GM23248 (cell line): ENCODE measurements at regions not wholly inside any gene's neighbourhood (a gene's known extent, or its start where the extent isn't known, plus 50 kb on each side); places are given as distances from the start of the nearest gene placed in this dataset.

Experiments
- DNase-seq: peaks from one replicate; pipeline ENCODE4 v3.0.0-alpha.2; 2015
- H2AFZ ChIP-seq: fragments of 200-600 bp; sonication (generic); 2 replicates; pipeline ENCODE4 v1.6.1; 2016; ENCODE audit warnings: antibody characterized with exemption
- H3F3A ChIP-seq: fragments of 200-600 bp; sonication (generic); 2 replicates; pipeline ENCODE4 v1.6.1; 2016; ENCODE audit warnings: mild to moderate bottlenecking, antibody characterized with exemption, mixed run types; ENCODE audit not compliant: insufficient read depth
- H3K27ac ChIP-seq: fragments of 200-600 bp; sonication (generic); 2 replicates; pipeline ENCODE4 v1.5.1; 2016; ENCODE audit warnings: mild to moderate bottlenecking
- H3K27me3 ChIP-seq: fragments of 200-600 bp; sonication (generic); replicated peaks from 2 replicates; pipeline ENCODE4 v1.6.1; 2016; ENCODE audit warnings: mild to moderate bottlenecking; ENCODE audit not compliant: insufficient read depth
- H3K36me3 ChIP-seq: fragments of 200-600 bp; sonication (generic); 2 replicates; pipeline ENCODE4 v1.6.1; 2016; ENCODE audit warnings: low read depth, mild to moderate bottlenecking
- H3K4me1 ChIP-seq: fragments of 200-600 bp; sonication (generic); 2 replicates; pipeline ENCODE4 v1.6.1; 2016; ENCODE audit warnings: mild to moderate bottlenecking; ENCODE audit not compliant: insufficient read depth
- H3K4me2 ChIP-seq: fragments of 200-600 bp; sonication (generic); one replicate; pipeline ENCODE4 v1.6.1; 2016; ENCODE audit warnings: mild to moderate bottlenecking; ENCODE audit not compliant: unreplicated experiment
- H3K4me3 ChIP-seq: fragments of 200-600 bp; sonication (generic); 2 replicates; pipeline ENCODE4 v1.5.1; 2016; ENCODE audit warnings: mild to moderate bottlenecking
- H3K79me2 ChIP-seq: fragments of 200-600 bp; sonication (generic); 2 replicates; pipeline ENCODE4 v1.6.1; 2016; ENCODE audit warnings: mild to moderate bottlenecking; ENCODE audit not compliant: insufficient read depth
- H3K9ac ChIP-seq: fragments of 200-600 bp; sonication (generic); 2 replicates; pipeline ENCODE4 v1.6.1; 2016; ENCODE audit warnings: mild to moderate bottlenecking
- H3K9me2 ChIP-seq: fragments of 200-600 bp; sonication (generic); 2 replicates; pipeline ENCODE4 v1.6.1; 2016; ENCODE audit warnings: mixed run types, mild to moderate bottlenecking, moderate library complexity; ENCODE audit not compliant: insufficient read depth
- H3K9me3 ChIP-seq: fragments of 200-600 bp; sonication (generic); one replicate; pipeline ENCODE4 v1.6.1; 2017; ENCODE audit warnings: low read depth
- H4K20me1 ChIP-seq: fragments of 200-600 bp; sonication (generic); 2 replicates; pipeline ENCODE4 v1.6.0; 2016; ENCODE audit not compliant: insufficient read depth
- EZH2 ChIP-seq: fragments of 200-600 bp; sonication (generic); IDR thresholded peaks from 2 replicates; pipeline ENCODE4 v1.6.1; 2018; ENCODE audit warnings: antibody characterized with exemption, mild to moderate bottlenecking; ENCODE audit not compliant: insufficient read depth, poor library complexity, severe bottlenecking
- EZH2phosphoT487 ChIP-seq: fragments of 200-600 bp; sonication (generic); IDR thresholded peaks from 2 replicates; pipeline ENCODE4 v1.6.1; 2018; ENCODE audit warnings: antibody characterized with exemption, moderate library complexity, mild to moderate bottlenecking, low read depth; ENCODE audit not compliant: insufficient read depth
- WGBS, 2 experiments: methylation state at CpG; one replicate each; pipeline ENCODE4 v1.1.6; 2015 to 2017; ENCODE audit warnings: low lambda C conversion rate in 2 of 2, low coverage in 1 of 2; ENCODE audit errors: missing lambda C conversion rate in 2 of 2; 5-methylcytosine and 5-hydroxymethylcytosine counted together
- in situ Hi-C: fragments of 300-500 bp; cut with MboI; formaldehyde crosslinking; loops from 2 replicates; pipeline ENCODE4 v1.15.0; 2020

DNA sequence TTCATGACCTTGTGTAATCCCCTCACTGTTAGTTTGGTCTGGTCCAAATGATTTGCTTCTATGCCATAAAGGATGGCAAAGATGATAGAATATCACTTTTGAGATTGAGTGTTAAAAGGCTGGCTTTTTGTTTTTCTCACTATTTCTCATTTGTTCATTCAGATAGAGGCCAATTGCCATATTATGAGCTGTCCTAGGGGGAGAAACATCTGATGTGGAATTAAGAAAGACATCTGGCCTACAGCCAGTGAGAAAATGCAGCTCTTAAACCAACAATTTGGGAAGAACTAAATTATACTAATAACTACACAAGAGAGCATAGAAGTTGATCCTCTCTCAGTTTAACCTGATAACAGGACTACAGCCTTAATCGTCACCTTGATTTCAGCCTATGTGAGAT, 1668.6 kb downstream of the GRIK2 start:
- H3K36me3 ChIP-seq = no peaks in the 10 kb centered on the region
- H3K79me2 ChIP-seq = no peaks in the 10 kb centered on the region
- TF ChIP-seq EZH2phosphoT487 (no peak), EZH2 (no peak)
- no peaks in the 10 kb centered on the region for H3K4me1 ChIP-seq
- 45 to 52% methylated on average over 1 of the region's 1 CpG for WGBS, 2 experiments
- no peaks in the 10 kb centered on the region for H3K27me3 ChIP-seq
- H3F3A ChIP-seq = no peaks in the 10 kb centered on the region
- H3K27ac ChIP-seq = no peak overlapping the region
- no peak overlapping the region for H3K4me3 ChIP-seq
- no peaks in the 10 kb centered on the region for H3K9me3 ChIP-seq
- H3K9ac ChIP-seq = no peak overlapping the region
- H4K20me1 ChIP-seq = no peaks in the 10 kb centered on the region
- H3K4me2 ChIP-seq = no peak overlapping the region
- H2AFZ ChIP-seq = no peak overlapping the region
- no peaks in the 10 kb centered on the region for H3K9me2 ChIP-seq
- DNase-seq = no peak
- in situ Hi-C loops = no loop called here

DNA sequence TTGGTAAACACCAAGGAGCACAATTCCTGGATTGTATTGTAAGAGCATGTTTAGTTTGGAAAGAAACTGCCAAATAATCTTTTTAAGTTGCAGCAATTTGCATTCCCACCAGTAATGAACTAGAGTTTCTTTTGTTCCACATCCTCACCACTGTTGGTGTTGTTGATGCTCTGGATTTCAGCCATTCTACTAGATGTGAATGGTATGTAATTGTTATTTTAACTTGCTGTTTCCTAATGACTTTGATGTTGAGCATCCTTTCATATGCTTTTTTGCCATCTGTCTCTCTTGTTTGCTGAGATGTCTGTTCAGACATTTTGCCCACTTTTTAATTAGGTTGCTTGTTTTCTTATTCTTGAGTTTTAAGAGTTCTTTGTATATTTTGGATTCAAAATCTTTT, 1654.1 kb downstream of the GRIK2 start:
- Histone ChIP-seq H3F3A (no peaks in the 10 kb centered on the region), H3K27me3 (no peaks in the 10 kb centered on the region), H2AFZ (no peak overlapping the region), H3K9me2 (peaks cover 4% of the 10 kb centered on the region; the same call in 1 of the 2 replicates), H3K36me3 (no peaks in the 10 kb centered on the region), H3K9ac (no peak overlapping the region), H4K20me1 (no peaks in the 10 kb centered on the region), H3K27ac (no peak overlapping the region), H3K79me2 (no peaks in the 10 kb centered on the region), H3K4me3 (no peak overlapping the region), H3K9me3 (no peaks in the 10 kb centered on the region), H3K4me2 (no peak overlapping the region), H3K4me1 (no peaks in the 10 kb centered on the region)
- in situ Hi-C loops = no loop called here
- no peak for DNase-seq
- TF ChIP-seq EZH2phosphoT487 (no peak), EZH2 (no peak)

DNA sequence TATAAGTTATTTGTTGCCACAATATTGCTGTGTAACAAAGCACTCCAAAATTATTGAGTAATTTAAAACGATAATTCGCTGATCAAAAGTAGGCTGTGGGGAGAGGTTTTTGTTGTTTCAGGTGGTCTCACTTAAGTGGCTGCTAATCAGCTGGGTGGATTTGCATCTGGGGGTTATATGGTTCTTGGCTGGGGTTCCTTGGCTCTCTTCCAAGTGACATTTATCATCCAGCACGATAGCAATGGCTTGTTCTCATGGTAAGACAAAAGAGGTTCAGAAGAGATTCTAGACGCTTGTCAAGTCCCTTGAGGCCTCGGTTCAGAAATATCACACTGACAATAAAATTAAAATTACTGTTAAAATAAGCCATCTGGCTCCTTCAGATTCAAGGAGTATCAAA, 1648.8 kb downstream of the GRIK2 start:
- no peak for TF ChIP-seq EZH2
- TF ChIP-seq EZH2phosphoT487 = no peak
- WGBS, 2 experiments = 23 to 30% methylated on average over 5 of the region's 5 CpGs
- Histone ChIP-seq H3K4me2 (no peak overlapping the region), H2AFZ (no peak overlapping the region), H3K4me1 (no peaks in the 10 kb centered on the region), H3K27ac (no peak overlapping the region), H3K9me2 (peaks cover 4% of the 10 kb centered on the region; the same call in 1 of the 2 replicates), H3F3A (no peaks in the 10 kb centered on the region), H4K20me1 (no peaks in the 10 kb centered on the region), H3K36me3 (no peaks in the 10 kb centered on the region), H3K9me3 (no peaks in the 10 kb centered on the region), H3K9ac (no peak overlapping the region), H3K4me3 (no peak overlapping the region), H3K27me3 (no peaks in the 10 kb centered on the region), H3K79me2 (no peaks in the 10 kb centered on the region)
- in situ Hi-C loops = no loop called here
- DNase-seq = no peak

DNA sequence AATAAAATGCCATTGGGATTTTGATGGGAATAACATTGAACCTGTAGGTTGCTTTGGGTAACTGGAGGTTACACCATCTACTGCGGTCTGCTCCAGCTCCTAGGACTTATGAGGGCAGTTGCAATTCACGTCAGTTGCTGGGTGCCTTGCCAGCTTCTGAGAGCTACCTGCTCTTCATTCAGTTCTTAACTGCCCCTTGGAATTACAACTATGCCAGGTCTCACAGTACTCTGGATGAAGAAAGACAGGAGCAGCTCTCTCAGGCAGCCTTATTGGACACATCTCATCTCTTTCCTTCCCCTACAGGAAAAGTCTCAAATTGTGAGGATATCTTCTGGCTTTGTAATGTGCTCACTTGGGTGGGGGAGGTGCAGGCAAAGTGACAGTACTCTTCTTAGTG, 1643.3 kb downstream of the GRIK2 start:
- H3K9me2 ChIP-seq = no peaks in the 10 kb centered on the region
- TF ChIP-seq EZH2phosphoT487 (no peak), EZH2 (no peak)
- no peaks in the 10 kb centered on the region for H3K9me3 ChIP-seq
- in situ Hi-C loops = no loop called here
- H3K27me3 ChIP-seq = no peaks in the 10 kb centered on the region
- 31 to 38% methylated on average over 2 of the region's 2 CpGs for WGBS, 2 experiments
- H3K36me3 ChIP-seq = no peaks in the 10 kb centered on the region
- no peak overlapping the region for H3K9ac ChIP-seq
- H3K79me2 ChIP-seq = no peaks in the 10 kb centered on the region
- H3F3A ChIP-seq = no peaks in the 10 kb centered on the region
- H3K4me1 ChIP-seq = no peaks in the 10 kb centered on the region
- no peak overlapping the region for H3K4me3 ChIP-seq
- no peak overlapping the region for H2AFZ ChIP-seq
- no peaks in the 10 kb centered on the region for H4K20me1 ChIP-seq
- no peak for DNase-seq
- no peak overlapping the region for H3K4me2 ChIP-seq
- no peak overlapping the region for H3K27ac ChIP-seq

DNA sequence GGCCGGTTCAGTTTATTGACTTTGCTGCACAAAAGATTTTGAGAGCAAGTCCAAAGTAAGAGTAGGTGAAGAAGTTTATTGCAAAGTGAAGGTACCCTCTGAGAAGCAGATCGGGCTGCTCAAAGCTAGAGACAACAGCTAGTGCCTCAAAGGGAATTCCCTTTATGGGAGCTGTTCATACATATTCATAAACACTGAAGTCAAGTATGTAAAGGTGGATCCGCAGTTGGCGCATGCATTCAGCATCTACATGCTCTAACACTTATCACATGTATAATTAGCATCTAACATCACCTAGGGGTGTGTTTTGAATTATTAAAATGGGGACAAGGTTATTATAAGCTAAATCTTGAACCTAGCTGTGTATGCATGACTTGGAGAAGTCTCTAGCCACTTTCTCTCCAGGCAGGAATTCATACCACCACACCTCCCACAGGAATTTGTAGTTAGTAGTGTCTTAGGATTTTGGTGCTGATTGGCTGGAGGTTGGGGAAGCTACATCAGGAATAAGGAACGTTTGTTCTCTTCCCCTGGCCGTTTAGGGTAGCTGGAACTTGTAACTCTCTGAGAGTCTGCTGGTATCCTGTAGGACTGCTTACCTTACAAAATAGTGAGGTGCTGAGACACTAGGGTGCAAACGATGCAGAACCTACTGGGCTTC, 1633.9 kb downstream of the GRIK2 start:
- no peaks in the 10 kb centered on the region for H3K9me2 ChIP-seq
- no peaks in the 10 kb centered on the region for H3K9me3 ChIP-seq
- no peaks in the 10 kb centered on the region for H3K36me3 ChIP-seq
- H3K4me1 ChIP-seq = no peaks in the 10 kb centered on the region
- WGBS, 2 experiments = 35 to 46% methylated on average over 7 of the region's 7 CpGs
- TF ChIP-seq EZH2phosphoT487 (no peak), EZH2 (no peak)
- in situ Hi-C loops = no loop called here
- no peaks in the 10 kb centered on the region for H3K27me3 ChIP-seq
- H3K27ac ChIP-seq = no peak overlapping the region
- DNase-seq = no peak
- no peak overlapping the region for H3K4me3 ChIP-seq
- H3K9ac ChIP-seq = no peak overlapping the region
- H2AFZ ChIP-seq = no peak overlapping the region
- H3K79me2 ChIP-seq = no peaks in the 10 kb centered on the region
- H3F3A ChIP-seq = no peaks in the 10 kb centered on the region
- H4K20me1 ChIP-seq = no peaks in the 10 kb centered on the region
- H3K4me2 ChIP-seq = no peak overlapping the region
